T-cell (primary cell): ENCODE measurements at regions not wholly inside any gene's neighbourhood (a gene's known extent, or its start where the extent isn't known, plus 50 kb on each side); places are given as distances from the start of the nearest gene placed in this dataset.

ENCODE experiments used
- ATAC-seq, 4 experiments: fragments of 200-7000 bp in 3 of 4; fragments of 150-1000 bp in 1 of 4; cut with Tn5 transposase; replicated peaks in 1 of 4; 1 replicate in 3 of 4; 2 replicates in 1 of 4; pipeline ENCODE4 v1.10.0; 2021; ENCODE audit warnings: moderate library complexity in 3 of 4, mild to moderate bottlenecking in 2 of 4, moderate number of reproducible peaks in 1 of 4
- CTCF ChIA-PET, 2 donors: fragments of 300-600 bp; sonication (Branson Sonifier 250); formaldehyde crosslinking; loops; one replicate each; lab custom pipeline; 2022; ENCODE audit warnings: antibody characterized with exemption in 2 of 2; lab: Charles Lee
- POLR2A ChIA-PET, 2 donors: fragments of 300-600 bp; sonication (Branson Sonifier 250); formaldehyde crosslinking; loops; one replicate each; lab custom pipeline; 2022; ENCODE audit warnings: antibody characterized with exemption in 2 of 2; lab: Charles Lee
- DNase-seq, 35 experiments: peaks; one replicate each; pipeline versions ENCODE4 v3.0.0 to v3.0.0-alpha.2; 2013 to 2023
- H3K27ac ChIP-seq: one replicate; pipeline ENCODE4 v1.5.1; 2013; ENCODE audit warnings: low read length
- H3K27me3 ChIP-seq, 2 experiments: replicated peaks in 1 of 2; 1 replicate in 1 of 2; 2 replicates in 1 of 2; pipeline versions ENCODE4 v1.6.1 to v1.7.0; 2013; ENCODE audit warnings: low read length in 1 of 2, mixed read lengths in 1 of 2; ENCODE audit not compliant: control insufficient read depth in 2 of 2, insufficient read depth in 2 of 2; ENCODE audit errors: extremely low read depth in 1 of 2
- H3K36me3 ChIP-seq, 2 donors: 1 replicate in 1 of 2; 2 replicates in 1 of 2; pipeline versions ENCODE4 v1.6.1 to v1.7.0; 2013; ENCODE audit warnings: low read length in 1 of 2; ENCODE audit not compliant: control insufficient read depth in 2 of 2, insufficient read depth in 1 of 2; ENCODE audit errors: extremely low read depth in 1 of 2
- H3K4me1 ChIP-seq, 2 experiments: 1 replicate in 1 of 2; 2 replicates in 1 of 2; pipeline versions ENCODE4 v1.6.1 to v1.7.0; 2013; ENCODE audit warnings: low read length in 2 of 2, mixed read lengths in 1 of 2; ENCODE audit not compliant: insufficient read depth in 2 of 2, control insufficient read depth in 1 of 2; ENCODE audit errors: extremely low read depth in 1 of 2
- H3K4me3 ChIP-seq, 2 donors: 1 replicate in 1 of 2; 2 replicates in 1 of 2; pipeline versions ENCODE4 v1.5.1 to v1.7.0; 2013; ENCODE audit warnings: mild to moderate bottlenecking in 2 of 2, low read length in 1 of 2, moderate library complexity in 1 of 2; ENCODE audit not compliant: control insufficient read depth in 1 of 2; ENCODE audit errors: extremely low read depth in 1 of 2
- H3K9me3 ChIP-seq: 2 replicates; pipeline ENCODE4 v1.7.0; 2013
- H3K27ac Mint-ChIP-seq, 2 donors: one replicate each; pipeline ENCODE4 v1.8.0; 2020 to 2021; ENCODE audit warnings: mild to moderate bottlenecking in 2 of 2, mixed read lengths in 2 of 2
- H3K27me3 Mint-ChIP-seq, 2 donors: one replicate each; pipeline ENCODE4 v1.8.0; 2021 to 2022; ENCODE audit warnings: mixed read lengths in 2 of 2
- H3K36me3 Mint-ChIP-seq: one replicate; pipeline ENCODE4 v1.8.0; 2021; ENCODE audit warnings: mixed read lengths
- H3K4me1 Mint-ChIP-seq, 3 donors: one replicate each; pipeline ENCODE4 v1.8.0; 2020 to 2022; ENCODE audit warnings: mixed read lengths in 3 of 3, mild to moderate bottlenecking in 1 of 3
- H3K4me3 Mint-ChIP-seq, 3 donors: one replicate each; pipeline ENCODE4 v1.8.0; 2020 to 2022; ENCODE audit warnings: mild to moderate bottlenecking in 3 of 3, mixed read lengths in 3 of 3, moderate library complexity in 3 of 3
- H3K9me3 Mint-ChIP-seq, 3 donors: one replicate each; pipeline ENCODE4 v1.8.0; 2020 to 2022; ENCODE audit warnings: mixed read lengths in 3 of 3
- WGBS: methylation state at CpG from one replicate; pipeline ENCODE4 v1.1.5; 2013; ENCODE audit warnings: missing lambda C conversion rate; ENCODE audit not compliant: insufficient coverage; 5-methylcytosine and 5-hydroxymethylcytosine counted together

DNA sequence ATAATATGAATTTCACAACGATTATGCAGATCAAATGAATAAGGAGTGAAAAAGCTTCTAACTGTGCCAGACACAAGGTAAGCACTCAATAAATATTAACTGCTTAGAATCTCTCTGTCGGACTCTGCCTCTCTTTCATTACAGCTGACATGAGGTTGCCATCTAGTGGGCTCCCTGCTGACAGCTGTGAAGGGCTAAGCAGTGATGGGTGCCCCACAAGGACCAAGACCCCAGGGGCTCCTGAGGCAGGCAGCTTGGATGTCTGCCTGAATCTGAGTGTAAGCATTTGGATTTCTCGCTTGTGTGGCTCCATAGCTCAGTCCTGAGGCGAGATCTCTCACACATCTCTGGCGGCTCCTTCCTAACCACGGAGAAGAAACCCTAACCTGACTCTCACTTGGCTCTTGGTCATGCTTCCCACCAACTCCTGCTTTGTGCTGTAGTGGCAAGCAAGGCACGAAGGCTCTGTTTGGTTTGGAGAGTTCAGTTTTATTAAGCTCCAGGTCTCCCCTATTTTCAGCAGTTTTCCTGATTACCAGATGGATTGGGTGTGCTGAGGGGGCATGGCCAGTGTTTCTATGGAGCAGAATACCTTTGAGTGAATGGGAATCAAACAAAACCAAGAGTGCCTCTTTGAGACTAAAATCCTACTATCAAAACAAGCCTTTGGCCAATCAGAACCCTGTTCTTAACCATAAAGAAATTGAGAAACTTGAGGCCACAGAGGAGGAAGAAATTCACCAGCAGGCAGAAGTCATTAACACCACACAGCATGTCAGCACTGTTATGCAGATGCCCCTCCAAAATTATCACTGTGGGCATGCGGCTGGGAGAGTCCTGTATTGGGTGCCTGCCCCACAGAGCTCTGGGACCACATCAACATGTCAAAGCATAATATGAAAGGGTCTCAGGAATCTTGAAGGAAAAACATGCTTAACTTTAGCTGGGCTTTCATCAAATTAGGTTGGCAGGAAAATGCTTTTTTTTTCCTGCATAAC, 152.8 kb upstream of the NTM start:
- 37% methylated on average over 5 of the region's 8 CpGs for WGBS
- H3K27me3 Mint-ChIP-seq: peaks cover 3 to 9% of the 10 kb centered on the region in 2 donors
- H3K4me1 Mint-ChIP-seq: no peaks in the 10 kb centered on the region
- H3K27ac Mint-ChIP-seq: no peak overlapping the region
- ATAC-seq (no peak), DNase-seq (no peak)
- no peaks in the 10 kb centered on the region for H3K36me3 Mint-ChIP-seq
- Histone ChIP-seq H3K4me1 (no peaks in the 10 kb centered on the region), H3K36me3 (no peaks in the 10 kb centered on the region), H3K27ac (no peak overlapping the region), H3K4me3 (no peak overlapping the region), H3K9me3 (no peaks in the 10 kb centered on the region), H3K27me3 (peaks cover 0 to 2% of the 10 kb centered on the region in 2 experiments)
- ChIA-PET POLR2A (no interaction called here), CTCF (no interaction called here)
- peaks cover 0 to 8% (median 4%) of the 10 kb centered on the region in 3 donors for H3K9me3 Mint-ChIP-seq
- H3K4me3 Mint-ChIP-seq: no peak overlapping the region

DNA sequence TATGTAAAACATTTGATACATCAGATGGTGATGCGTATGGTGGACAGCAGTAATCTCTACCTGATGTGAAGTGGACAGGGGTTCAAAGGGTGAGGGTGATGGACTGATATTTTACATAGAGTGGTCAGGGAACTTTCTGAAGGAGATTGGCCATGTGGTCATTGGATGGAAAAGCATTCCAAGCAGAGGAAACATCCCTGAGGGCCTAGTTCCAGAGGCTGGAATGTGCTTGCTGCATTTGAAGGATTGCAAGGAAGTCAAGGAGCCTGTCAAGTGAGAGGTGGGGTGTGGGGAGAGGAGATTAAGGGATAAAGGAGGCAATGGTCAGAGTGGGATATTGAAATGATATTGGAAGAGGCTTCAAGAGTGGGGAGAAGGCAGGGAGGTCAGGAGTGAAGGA, 151.9 kb upstream of the NTM start:
- Mint-ChIP-seq H3K9me3 (peaks cover 0 to 8% (median 4%) of the 10 kb centered on the region in 3 donors), H3K27ac (no peak overlapping the region), H3K4me3 (no peak overlapping the region), H3K4me1 (no peaks in the 10 kb centered on the region), H3K36me3 (no peaks in the 10 kb centered on the region), H3K27me3 (peaks cover 3 to 9% of the 10 kb centered on the region in 2 donors)
- no peaks in the 10 kb centered on the region for H3K4me1 ChIP-seq
- no peaks in the 10 kb centered on the region for H3K9me3 ChIP-seq
- WGBS: 71% methylated on average over 1 of the region's 1 CpG
- CTCF ChIA-PET: no interaction called here
- no peak overlapping the region for H3K4me3 ChIP-seq
- H3K27me3 ChIP-seq: peaks cover 0 to 2% of the 10 kb centered on the region in 2 experiments
- H3K36me3 ChIP-seq: no peaks in the 10 kb centered on the region
- DNase-seq (no peak), ATAC-seq (no peak)
- POLR2A ChIA-PET: no interaction called here
- H3K27ac ChIP-seq: no peak overlapping the region

DNA sequence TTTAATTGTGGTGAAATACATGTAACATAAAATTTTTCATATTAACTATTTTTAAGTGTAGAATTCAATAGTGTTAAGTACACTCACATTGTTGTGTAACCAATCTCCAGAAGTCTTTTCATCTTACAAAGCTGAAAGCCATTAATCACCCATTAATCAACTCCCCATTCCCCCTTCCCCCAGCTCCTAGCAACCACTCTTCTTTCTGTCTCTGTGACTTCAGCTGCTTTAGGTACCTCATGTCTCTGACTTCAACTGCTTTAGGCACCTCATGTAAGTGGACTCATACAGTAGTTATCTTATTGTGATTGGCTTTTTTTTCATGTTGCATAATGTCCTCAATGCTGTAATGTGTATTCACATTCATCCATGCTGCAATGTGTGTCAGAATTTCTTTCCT, 150.8 kb upstream of the NTM start:
- DNase-seq (no peak), ATAC-seq (no peak)
- H3K4me1 Mint-ChIP-seq: no peaks in the 10 kb centered on the region
- Histone ChIP-seq H3K9me3 (no peaks in the 10 kb centered on the region), H3K4me1 (no peaks in the 10 kb centered on the region), H3K27ac (no peak overlapping the region), H3K4me3 (no peak overlapping the region), H3K36me3 (no peaks in the 10 kb centered on the region), H3K27me3 (peaks cover 2 to 3% of the 10 kb centered on the region in 2 experiments)
- no peak overlapping the region for H3K4me3 Mint-ChIP-seq
- CTCF ChIA-PET: no interaction called here
- POLR2A ChIA-PET: no interaction called here
- H3K36me3 Mint-ChIP-seq: no peaks in the 10 kb centered on the region
- H3K27ac Mint-ChIP-seq: no peak overlapping the region
- peaks cover 2 to 12% (median 4%) of the 10 kb centered on the region in 3 donors for H3K9me3 Mint-ChIP-seq
- peaks cover 3 to 4% of the 10 kb centered on the region in 2 donors for H3K27me3 Mint-ChIP-seq

DNA sequence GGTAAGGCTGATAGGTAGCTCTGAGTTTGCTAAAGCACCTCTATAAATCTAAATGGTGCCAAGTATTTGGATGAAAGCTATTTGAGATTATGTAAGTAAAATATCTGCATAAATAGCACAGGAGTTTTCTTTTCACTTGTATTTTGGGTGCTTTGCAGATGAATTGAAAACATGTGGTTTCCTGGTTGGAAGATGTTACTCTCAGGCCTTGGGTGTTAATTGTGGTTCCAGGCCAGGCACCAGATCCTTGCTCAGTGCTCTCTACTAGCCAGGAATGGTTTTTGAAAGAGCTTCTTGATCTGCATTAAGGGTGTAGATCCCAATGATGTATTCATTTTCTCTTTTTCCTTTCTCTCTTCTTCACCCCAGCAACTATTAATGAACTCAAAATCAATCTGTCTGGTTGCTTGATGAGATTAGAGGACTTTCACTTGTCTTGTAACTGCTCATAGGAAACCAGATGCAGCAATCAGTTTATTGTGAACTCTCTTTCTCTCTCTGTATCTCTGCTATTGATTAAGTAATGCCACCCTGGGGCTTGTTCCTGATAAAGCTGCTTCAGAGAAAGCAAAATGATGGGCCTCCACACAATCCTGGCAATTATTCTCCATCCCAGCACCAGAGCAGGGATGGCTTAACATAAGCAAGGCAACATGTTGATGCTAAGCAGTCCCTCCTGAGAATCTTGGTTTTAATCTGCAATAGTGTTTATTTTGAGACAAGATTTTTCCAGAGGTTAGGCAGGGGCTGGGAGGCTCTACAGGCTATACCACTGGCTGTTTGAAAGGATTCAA, 147.0 kb upstream of the NTM start:
- POLR2A ChIA-PET: no interaction called here
- H3K4me3 Mint-ChIP-seq: no peak overlapping the region

DNA sequence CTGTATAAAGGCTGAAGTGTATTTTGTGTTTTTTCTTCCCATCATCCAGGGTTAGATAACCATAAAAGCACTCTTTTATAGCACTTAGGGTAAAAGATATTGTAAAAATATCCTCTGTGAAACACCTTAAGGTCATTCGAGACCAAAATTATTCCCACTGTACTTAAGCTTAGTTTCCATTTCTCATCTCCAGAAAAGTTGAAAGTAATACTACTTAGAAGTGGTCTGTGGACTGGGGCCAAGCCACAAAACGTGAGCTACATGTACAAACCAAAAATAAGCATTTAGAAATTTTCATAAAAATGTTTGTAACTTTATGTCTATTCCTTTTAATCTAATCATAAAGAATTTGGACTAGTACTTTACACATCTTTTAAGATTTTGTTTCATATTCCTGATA, 142.0 kb upstream of the NTM start:
- H3K36me3 Mint-ChIP-seq: no peaks in the 10 kb centered on the region
- ATAC-seq: no peak
- no peak overlapping the region for H3K27ac Mint-ChIP-seq
- Histone ChIP-seq H3K4me3 (no peak overlapping the region), H3K9me3 (no peaks in the 10 kb centered on the region), H3K27ac (no peak overlapping the region), H3K36me3 (no peaks in the 10 kb centered on the region), H3K27me3 (peaks cover 0 to 3% of the 10 kb centered on the region in 2 experiments), H3K4me1 (no peaks in the 10 kb centered on the region)
- no CpG with 5 or more reads among the region's 2 CpGs for WGBS
- H3K4me1 Mint-ChIP-seq: no peaks in the 10 kb centered on the region
- peaks cover 1 to 3% of the 10 kb centered on the region in 2 donors for H3K27me3 Mint-ChIP-seq
- peaks cover 0 to 10% (median 2%) of the 10 kb centered on the region in 3 donors for H3K9me3 Mint-ChIP-seq
- no peak overlapping the region for H3K4me3 Mint-ChIP-seq
- POLR2A ChIA-PET: no interaction called here
- CTCF ChIA-PET: no interaction called here
- DNase-seq: no peak

More for the DNA sequence above, 147.0 kb upstream of the NTM start:
- Histone ChIP-seq H3K4me3 (no peak overlapping the region), H3K36me3 (no peaks in the 10 kb centered on the region), H3K4me1 (no peaks in the 10 kb centered on the region), H3K27ac (no peak overlapping the region), H3K27me3 (peaks cover 0 to 3% of the 10 kb centered on the region in 2 experiments), H3K9me3 (no peaks in the 10 kb centered on the region)
- H3K27ac Mint-ChIP-seq: no peak overlapping the region
- no peaks in the 10 kb centered on the region for H3K4me1 Mint-ChIP-seq
- no peak for DNase-seq
- no peaks in the 10 kb centered on the region for H3K36me3 Mint-ChIP-seq
- H3K27me3 Mint-ChIP-seq: peaks cover 0 to 3% of the 10 kb centered on the region in 2 donors
- peaks cover 2 to 8% (median 4%) of the 10 kb centered on the region in 3 donors for H3K9me3 Mint-ChIP-seq
- CTCF ChIA-PET: no interaction called here
- no peak for ATAC-seq

DNA sequence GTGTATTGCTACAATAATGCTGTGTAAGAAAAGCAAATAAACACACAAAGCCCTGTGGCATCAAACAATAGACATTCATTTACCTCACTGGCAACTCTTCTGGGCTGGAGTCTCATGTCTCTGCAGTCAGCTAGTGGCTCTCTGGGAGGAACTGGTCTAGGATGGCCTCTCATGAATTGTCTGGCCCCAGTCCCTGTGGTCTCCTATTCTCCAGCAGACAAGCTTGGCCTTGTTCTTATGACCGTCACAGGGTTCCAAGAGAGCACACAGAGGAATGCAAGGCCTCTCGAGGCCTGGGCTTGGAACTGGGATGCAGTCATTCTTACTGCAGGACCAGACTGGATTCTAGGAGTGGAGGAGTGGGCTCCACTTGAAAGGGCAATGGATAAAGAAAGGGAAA, 141.2 kb upstream of the NTM start:
- H3K4me3 ChIP-seq: no peak overlapping the region
- ChIA-PET CTCF (no interaction called here), POLR2A (no interaction called here)
- WGBS: 82% methylated on average over 2 of the region's 2 CpGs
- Mint-ChIP-seq H3K27ac (no peak overlapping the region), H3K4me3 (no peak overlapping the region), H3K36me3 (no peaks in the 10 kb centered on the region), H3K4me1 (no peaks in the 10 kb centered on the region), H3K27me3 (peaks cover 1 to 3% of the 10 kb centered on the region in 2 donors), H3K9me3 (peaks cover 0 to 10% (median 0%) of the 10 kb centered on the region in 3 donors)
- peaks cover 0 to 4% of the 10 kb centered on the region in 2 experiments for H3K27me3 ChIP-seq
- no peaks in the 10 kb centered on the region for H3K9me3 ChIP-seq
- no peaks in the 10 kb centered on the region for H3K4me1 ChIP-seq
- H3K27ac ChIP-seq: no peak overlapping the region
- DNase-seq (no peak), ATAC-seq (no peak)
- no peaks in the 10 kb centered on the region for H3K36me3 ChIP-seq
